Psoas muscle (tissue), 7 donors: ENCODE measurements at regions not wholly inside any gene's neighbourhood (a gene's known extent, or its start where the extent isn't known, plus 50 kb on each side); places are given as distances from the start of the nearest gene placed in this dataset.

Source experiments
- ATAC-seq, 4 donors: fragments of 200-7000 bp; cut with Tn5 transposase; one replicate each; pipeline ENCODE4 v1.9.1; 2020; ENCODE audit warnings: moderate library complexity in 3 of 4, mild to moderate bottlenecking in 2 of 4
- DNase-seq, 2 donors: peaks; one replicate each; pipeline ENCODE4 v3.0.0-alpha.2; 2020
- H3K27ac ChIP-seq: fragments of 200-600 bp; one replicate; pipeline ENCODE4 v1.8.0; 2022
- H3K27me3 ChIP-seq, 3 donors: fragments of 200-600 bp in 1 of 3; one replicate each; pipeline versions ENCODE4 v1.6.1 to v1.8.0; 2013 to 2022; ENCODE audit warnings: low read length in 2 of 3, mild to moderate bottlenecking in 2 of 3, moderate library complexity in 1 of 3; ENCODE audit not compliant: insufficient read depth in 3 of 3
- H3K36me3 ChIP-seq, 2 donors: fragments of 200-600 bp in 1 of 2; one replicate each; pipeline versions ENCODE4 v1.6.1 to v1.8.0; 2013 to 2022; ENCODE audit warnings: low read depth in 1 of 2, mild to moderate bottlenecking in 1 of 2, moderate library complexity in 1 of 2; ENCODE audit not compliant: insufficient read depth in 1 of 2
- H3K4me1 ChIP-seq: fragments of 200-600 bp; one replicate; pipeline ENCODE4 v1.8.0; 2022
- H3K4me3 ChIP-seq: fragments of 200-600 bp; one replicate; pipeline ENCODE4 v1.8.0; 2022; ENCODE audit warnings: mild to moderate bottlenecking
- H3K9me3 ChIP-seq: fragments of 200-600 bp; one replicate; pipeline ENCODE4 v1.8.0; 2022
- CTCF ChIP-seq: fragments of 200-600 bp; IDR thresholded peaks from one replicate; pipeline ENCODE4 v1.8.0; 2022; ENCODE audit warnings: antibody characterized with exemption
- WGBS, 3 donors: extraction: QIAGEN DNeasy Blood & Tissue Kit; methylation state at CpG; one replicate each; pipeline versions ENCODE4 v1.1.6 to v1.1.7; 2013; 5-methylcytosine and 5-hydroxymethylcytosine counted together
- intact Hi-C, 2 donors: fragments of 100-400 bp; cut with DNase I; formaldehyde crosslinking; loops; one replicate each; pipeline versions ENCODE4 v1.11.0 to v1.14.2; 2022
- donor health status: healthy with polysubstance abuse.
- donor health status: DM: no; HTN: no; CAD: no; lungs with moderate emphysema.
- donor health status: Bipolar disorder and iron deficiency.
- donor health status: healthy.
- donor health status: DM: yes; HTN: yes; CAD: no.
- donor health status: DM: no; HTN: no; CAD: no.
- donor health status: DM: yes; HTN: yes; CAD: no.

GRCh38 chr2:211259831-211260476, 703.6 kb downstream of the CPS1 start:
- TF ChIP-seq CTCF, result no peak
- Histone ChIP-seq H3K4me3 (no peak overlapping the region), H3K4me1 (no peaks in the 10 kb centered on the region), H3K36me3 (no peaks in the 10 kb centered on the region), H3K27ac (no peak overlapping the region), H3K27me3 (no peaks in the 10 kb centered on the region), H3K9me3 (no peaks in the 10 kb centered on the region)
- intact Hi-C loops, result no loop called here
- WGBS, 3 donors, result 16 to 27% (median 18%) methylated on average over 4 of the region's 4 CpGs
- ATAC-seq (no peak), DNase-seq (no peak)

- H3K27ac ChIP-seq, result no peak overlapping the region
- intact Hi-C loops, result no loop called here
These were observed 713.9 kb downstream of the CPS1 start for GRCh38 chr2:211270257-211270656.

GRCh38 chr2:211281430-211282073, 725.2 kb downstream of the CPS1 start:
- ATAC-seq (no peak), DNase-seq (no peak)
- H3K4me3 ChIP-seq, result no peak overlapping the region
- WGBS, 3 donors, result 46 to 67% (median 55%) methylated on average over 2 of the region's 2 CpGs
- no peaks in the 10 kb centered on the region for H3K4me1 ChIP-seq
- intact Hi-C loops, result no loop called here
- no peak overlapping the region for H3K27ac ChIP-seq
- no peaks in the 10 kb centered on the region for H3K9me3 ChIP-seq
- H3K27me3 ChIP-seq, result no peaks in the 10 kb centered on the region
- no peaks in the 10 kb centered on the region for H3K36me3 ChIP-seq
- TF ChIP-seq CTCF, result no peak

More at GRCh38 chr2:211270257-211270656, 713.9 kb downstream of the CPS1 start:
- H3K36me3 ChIP-seq, result no peaks in the 10 kb centered on the region
- DNase-seq, result no peak
- H3K9me3 ChIP-seq, result no peaks in the 10 kb centered on the region
- H3K4me1 ChIP-seq, result no peaks in the 10 kb centered on the region
- H3K4me3 ChIP-seq, result no peak overlapping the region
- WGBS, 3 donors, result 78 to 94% (median 81%) methylated on average over 1 of the region's 1 CpG
- no peak for TF ChIP-seq CTCF
- ATAC-seq, result no peak
- no peaks in the 10 kb centered on the region for H3K27me3 ChIP-seq

GRCh38 chr2:211302676-211303075, 746.3 kb downstream of the CPS1 start:
- no peak for DNase-seq
- WGBS, 3 donors, result 33 to 39% (median 35%) methylated on average over 4 of the region's 4 CpGs

More at GRCh38 chr2:211302676-211303075, 746.3 kb downstream of the CPS1 start:
- no peaks in the 10 kb centered on the region for H3K36me3 ChIP-seq
- no peaks in the 10 kb centered on the region for H3K4me1 ChIP-seq
- no peak for TF ChIP-seq CTCF
- no peak for ATAC-seq
- no peak overlapping the region for H3K4me3 ChIP-seq
- intact Hi-C loops, result no loop called here
- H3K9me3 ChIP-seq, result no peaks in the 10 kb centered on the region
- H3K27ac ChIP-seq, result no peak overlapping the region
- no peaks in the 10 kb centered on the region for H3K27me3 ChIP-seq
